GM18868 (cell line): ENCODE measurements at regions not wholly inside any gene's neighbourhood (a gene's known extent, or its start where the extent isn't known, plus 50 kb on each side); places are given as distances from the start of the nearest gene placed in this dataset.

ENCODE experiments used
- ATAC-seq: cut with Tn5 transposase; IDR thresholded peaks from one replicate; pipeline ENCODE4 v1.9.1; 2021; ENCODE audit warnings: mild to moderate bottlenecking, moderate library complexity; ENCODE audit not compliant: unreplicated experiment

DNA sequence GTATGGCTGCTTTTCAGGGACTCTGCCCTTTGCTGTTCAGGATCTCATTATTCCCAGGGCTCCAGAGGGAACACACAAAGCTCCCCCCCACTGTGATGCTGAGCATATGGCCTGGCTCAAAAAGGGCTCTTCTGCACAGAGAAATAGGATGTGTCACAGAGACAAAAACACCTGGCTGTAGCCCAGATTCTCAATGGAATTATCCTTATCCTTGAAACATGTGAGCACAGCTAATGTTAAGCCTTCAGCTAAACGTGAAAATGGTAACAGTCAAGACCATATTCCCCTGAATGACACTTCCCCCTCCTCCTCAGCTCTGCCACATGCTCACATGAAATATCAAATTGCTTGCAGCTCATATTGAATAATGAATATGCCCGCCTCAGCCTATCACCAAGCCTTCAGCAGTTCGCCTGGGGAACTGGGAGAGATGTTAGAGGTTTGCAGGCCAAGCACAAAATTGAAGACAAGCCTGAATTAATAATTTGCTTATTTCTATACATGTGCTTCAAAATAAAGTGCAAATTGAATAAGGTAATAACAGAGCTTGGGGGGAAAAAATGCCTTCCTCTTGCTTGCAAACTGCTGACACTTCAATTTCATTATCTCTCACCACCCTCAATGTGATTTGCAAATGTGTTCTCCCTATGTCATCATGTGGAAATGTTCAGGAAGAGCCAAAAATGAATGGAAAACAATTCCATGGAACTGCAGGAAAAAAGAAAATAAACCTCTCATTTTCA, 181.0 kb upstream of the HNRNPA3 start:
- no peak for ATAC-seq

DNA sequence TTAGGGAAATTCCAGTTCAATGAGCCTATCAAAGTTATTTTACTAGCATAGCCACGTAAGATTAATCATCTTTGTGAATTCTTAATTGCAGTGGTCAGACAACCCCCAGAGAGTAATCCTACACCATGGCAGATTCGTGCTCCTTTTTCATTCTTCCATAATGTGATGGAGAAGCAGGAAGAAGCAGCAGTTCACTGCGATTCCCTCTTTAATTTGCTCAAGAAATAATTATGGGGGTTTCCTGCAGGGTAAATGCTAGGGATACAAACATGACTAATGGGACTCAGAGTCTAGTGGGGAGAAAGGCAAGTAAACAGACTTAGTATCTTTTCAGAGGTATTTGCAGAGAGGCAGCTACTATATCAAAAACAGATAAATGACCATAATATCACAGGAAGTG, 175.8 kb upstream of the HNRNPA3 start:
- no peak for ATAC-seq

DNA sequence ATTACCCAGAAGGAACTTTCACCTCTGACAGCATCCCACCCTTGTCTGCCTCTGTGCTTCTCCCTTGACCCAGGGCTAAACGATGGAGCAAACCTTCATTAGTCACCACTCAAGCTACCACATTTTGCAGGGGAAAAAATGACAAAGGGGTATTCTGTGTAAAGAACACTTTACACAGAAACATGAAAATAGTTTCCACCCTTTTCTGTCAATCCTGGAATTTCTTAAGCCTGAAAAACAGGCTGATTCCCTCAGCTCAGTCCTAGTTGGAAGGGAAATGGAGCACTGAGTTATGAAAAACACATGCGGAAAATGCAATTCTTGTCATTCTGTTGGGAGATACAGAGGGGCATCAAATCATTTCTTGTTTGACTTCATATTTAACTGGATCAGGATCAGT, 175.0 kb upstream of the HNRNPA3 start:
- ATAC-seq, result no peak

DNA sequence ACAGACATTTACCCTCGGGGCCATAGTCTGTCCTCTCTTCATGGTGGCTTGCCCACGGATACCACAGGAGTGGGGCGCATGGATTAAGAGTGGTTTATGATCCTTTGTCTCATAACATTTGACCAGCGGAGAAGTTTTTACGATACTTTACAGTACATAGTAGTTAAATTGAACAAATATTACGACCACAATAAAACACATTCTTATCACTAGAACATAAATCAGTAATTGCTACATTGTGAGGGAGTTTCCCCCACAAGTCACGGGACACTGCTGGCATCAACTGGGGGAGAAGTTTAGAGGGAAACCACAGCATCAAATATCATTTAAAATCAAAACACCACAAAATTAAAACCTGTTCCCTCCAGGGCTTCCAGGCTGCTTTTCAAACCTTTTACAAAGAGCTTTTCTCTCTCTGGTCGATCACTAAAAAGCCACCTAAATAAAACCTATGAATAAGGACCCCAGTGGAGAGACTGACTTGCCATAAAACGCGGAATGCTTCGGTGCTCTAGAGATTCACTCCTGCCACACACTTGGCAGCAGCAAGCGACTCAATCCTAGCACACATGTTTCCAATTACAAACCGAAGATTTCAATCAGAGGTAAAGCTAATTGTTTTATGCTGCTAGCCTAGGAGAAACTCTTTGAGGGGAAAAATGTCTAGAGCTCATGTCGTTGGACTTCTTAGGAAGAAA, 173.7 kb upstream of the HNRNPA3 start:
- ATAC-seq, result no peak

DNA sequence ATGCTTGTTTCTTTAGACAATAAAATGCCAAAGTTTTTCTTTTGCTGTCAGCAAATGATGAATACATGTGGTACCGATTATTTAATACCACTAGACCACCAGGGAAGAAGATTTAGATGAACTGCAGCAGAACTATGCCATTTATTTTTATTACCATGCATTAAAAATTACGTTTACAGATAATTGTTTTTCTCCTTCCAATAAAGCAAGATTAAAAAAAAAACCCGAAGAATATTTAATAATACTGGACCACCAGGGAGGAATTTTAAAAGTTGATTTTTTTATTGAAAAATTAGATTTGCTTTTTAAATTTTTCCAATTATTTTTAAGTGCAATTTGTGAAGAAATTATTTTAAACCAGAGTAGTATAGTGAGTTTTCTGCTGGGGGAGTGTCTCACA, 170.3 kb upstream of the HNRNPA3 start:
- ATAC-seq, result no peak

DNA sequence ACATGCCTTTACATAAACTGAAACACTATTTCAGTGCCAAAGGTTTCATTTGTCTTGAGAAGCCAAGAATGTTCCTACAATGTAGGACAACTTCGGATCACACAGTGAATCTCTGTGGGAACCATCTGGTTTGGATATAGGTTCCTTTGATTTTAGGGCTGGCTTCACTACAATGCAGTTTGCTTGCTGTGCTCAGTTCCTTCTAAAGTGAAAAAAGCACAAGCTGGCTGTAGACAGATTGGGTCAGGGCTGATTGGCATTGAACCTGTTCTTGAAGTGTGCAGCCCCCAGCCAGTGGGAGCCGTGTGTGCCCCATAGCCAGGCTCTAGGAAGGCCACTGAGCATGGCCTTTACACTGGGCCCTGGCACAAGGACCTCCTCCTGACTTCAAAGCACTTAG, 167.9 kb upstream of the HNRNPA3 start:
- ATAC-seq, result no peak

DNA sequence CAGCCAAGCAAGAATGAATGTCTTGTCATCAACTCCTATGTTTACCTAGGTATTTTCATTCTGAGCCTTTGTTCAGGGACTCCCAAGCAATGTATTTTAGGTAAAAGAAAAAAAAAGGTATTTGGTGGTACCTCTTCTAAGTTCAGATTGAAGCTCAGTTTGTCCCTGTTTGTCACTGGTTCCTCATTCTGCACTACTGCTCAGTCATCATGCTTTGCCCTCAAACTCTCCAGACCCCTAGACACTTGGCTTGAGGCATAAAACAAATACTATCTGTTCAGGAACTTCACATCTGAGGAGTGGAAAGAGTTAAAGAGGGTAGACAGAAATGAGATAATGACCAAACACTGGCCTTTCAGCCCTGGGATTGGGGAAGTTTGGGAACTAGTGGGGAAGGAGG, 163.6 kb upstream of the HNRNPA3 start:
- no peak for ATAC-seq

DNA sequence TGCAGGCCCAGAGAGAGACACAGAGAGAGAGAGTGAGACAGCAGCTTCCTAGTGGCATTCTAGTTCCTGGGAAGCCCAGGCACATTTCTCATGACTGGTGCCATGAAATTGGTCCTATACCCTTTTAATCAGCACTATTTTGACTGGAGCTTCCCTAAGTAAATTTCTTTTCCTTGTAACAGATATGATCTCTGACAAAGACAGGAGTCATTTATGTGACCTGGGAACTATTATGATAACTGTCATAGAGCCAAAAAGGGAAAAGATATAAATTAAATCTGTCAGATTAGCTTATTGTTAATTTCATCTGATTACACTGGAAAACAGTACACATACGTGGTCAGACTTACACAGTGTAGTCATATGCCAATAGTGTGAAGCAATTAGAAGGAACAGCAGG, 161.3 kb upstream of the HNRNPA3 start:
- no peak for ATAC-seq

DNA sequence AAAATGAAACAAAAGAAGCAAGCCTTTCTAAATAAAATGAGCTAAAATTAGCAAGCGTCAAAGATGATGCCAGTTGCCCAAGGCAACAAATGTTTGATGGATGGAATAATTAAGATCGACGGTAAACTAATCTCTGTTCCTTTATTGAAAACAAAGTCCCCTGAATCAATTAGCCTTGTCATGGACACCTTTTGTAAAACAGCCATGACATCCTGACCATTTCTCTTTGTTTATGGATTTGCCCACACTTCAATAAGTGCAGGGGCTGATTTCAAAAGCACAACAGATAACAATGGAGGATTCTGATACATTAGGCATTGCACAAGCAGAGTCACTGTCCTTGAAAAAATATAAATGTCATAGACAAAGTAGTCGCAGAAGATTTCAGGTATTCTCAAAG, 160.1 kb upstream of the HNRNPA3 start:
- ATAC-seq, result no peak

DNA sequence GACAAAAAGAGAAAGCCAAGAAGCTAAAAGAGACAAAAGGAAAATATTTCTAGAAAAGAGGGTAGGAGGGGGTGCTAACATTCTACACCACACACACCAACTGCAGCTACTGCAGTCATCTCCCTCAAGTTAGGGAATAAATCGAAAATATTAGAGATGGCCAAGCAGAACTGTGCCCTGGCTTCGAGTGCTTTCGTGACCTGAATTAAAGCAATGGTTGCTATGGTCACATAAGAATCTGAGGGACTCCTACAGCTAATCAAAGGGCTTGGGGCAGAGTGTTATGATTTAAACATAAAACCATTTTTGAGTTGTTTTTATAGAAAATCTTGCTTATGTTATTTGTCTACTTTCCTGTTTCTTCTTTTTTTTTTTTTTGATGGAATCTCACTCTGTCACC, 159.6 kb upstream of the HNRNPA3 start:
- no peak for ATAC-seq

DNA sequence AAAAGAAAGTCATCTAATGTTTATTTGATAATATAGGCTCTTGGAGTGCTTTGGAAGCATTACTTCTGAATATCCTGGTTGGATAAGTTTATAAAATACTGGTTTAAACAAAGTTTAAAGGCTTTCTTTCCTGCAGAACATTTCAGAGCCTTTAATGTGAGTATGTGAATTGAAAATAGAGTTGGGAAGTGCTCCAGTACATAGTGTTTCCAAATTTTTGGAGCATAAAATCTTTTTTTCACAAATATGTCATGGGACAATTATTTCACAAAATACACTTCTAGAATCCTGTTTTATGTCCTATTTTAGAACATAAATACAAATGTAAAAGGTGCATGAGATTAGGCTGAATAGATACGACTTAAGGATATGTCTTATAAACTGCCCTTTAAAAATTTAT, 158.9 kb upstream of the HNRNPA3 start:
- no peak for ATAC-seq

DNA sequence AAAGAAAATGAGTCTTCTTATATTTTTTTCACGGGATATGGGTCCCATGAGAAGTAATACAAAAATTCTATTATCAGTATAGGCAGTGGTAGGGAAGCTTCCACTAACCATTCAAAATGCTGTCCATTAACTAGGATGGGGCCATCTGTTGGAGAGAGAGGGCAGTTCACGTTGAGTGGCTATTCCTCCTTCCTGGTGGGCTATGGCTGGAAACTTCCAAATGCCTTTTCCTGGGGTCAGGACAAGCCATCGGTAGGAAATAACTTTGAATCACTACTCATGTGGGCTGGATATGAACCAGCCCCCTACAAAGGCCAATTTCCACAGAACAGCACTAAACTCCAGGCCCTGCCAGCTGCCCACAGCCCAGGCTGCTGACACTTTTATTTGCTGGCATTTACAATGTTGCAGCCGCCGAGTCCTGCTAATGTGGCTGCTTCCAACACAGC, 156.1 kb upstream of the HNRNPA3 start:
- no peak for ATAC-seq

DNA sequence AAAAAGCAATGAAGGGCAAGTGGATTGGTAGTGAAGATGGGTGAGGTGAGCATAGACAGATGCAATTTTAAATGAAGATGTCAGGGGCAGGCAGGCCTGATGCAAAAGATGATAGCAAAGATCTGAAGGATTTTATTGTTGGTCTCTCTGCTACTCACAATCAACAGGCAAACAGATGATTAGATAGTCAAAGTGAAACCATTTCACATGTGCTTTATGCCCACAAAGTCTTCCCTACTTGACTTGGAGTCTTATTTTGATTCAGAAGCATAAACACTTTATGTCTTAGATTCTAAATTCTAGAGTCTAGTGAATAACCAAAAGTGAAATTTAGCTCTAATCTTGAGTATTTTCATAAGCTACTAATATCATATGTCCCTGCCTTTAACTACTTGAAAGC, 153.8 kb upstream of the HNRNPA3 start:
- ATAC-seq, result peak; percentile 80

DNA sequence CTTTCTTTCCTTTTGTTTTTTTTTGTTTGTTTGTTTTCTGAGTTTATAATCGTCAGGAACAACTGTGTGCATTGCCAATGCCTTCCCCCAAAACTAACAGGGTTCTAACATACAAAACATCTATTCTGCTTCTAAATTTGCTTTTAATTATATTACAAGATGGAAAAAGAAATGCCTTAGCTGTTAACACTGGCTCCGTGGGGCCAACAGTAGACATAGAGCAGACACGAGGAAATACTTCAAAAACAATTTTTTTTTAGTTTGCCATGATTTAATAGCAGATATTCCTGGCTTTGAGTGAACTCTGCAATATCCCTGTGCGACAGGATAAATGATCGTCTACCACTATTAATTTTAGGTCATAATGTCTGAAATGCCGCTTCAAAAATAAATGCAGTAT, 153.3 kb upstream of the HNRNPA3 start:
- ATAC-seq, result no peak

DNA sequence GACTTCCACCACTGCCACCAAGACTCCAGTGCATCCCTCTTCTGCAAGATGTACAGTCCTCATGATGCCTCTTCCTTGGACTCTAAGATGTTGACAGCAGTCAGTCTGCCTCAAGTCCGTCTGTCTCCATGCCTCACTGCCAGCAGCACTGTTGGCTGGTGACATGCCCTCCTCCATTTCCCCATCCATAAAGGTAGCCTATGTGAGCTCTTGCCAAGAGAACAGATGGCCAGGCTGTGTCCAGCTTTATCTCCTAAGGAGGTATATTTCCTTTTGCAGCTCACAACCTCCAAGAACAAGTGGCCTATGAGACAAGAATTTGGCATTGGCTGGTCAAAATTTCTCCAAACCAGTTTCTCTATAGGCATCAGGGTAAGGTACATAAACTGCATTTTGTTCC, 149.3 kb upstream of the HNRNPA3 start:
- no peak for ATAC-seq

DNA sequence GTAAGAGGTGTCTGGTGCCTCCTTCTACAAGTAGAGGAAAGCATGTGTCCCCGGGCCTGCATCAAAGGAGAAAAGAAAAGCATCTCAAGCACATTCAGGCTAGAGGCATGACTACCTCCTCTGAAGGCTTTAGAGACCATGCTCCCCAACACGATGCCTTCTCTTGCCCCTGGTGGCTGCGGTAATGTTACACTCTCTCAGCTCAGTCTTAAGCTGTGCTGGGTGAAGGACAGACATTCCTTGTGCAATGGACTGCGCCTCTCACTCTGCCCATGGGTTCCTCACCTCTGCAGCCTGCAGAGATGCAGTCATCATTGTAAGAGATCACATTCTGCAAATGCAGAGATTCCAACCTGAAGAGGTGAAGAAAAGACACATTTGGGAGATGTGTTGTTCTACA, 148.2 kb upstream of the HNRNPA3 start:
- no peak for ATAC-seq

DNA sequence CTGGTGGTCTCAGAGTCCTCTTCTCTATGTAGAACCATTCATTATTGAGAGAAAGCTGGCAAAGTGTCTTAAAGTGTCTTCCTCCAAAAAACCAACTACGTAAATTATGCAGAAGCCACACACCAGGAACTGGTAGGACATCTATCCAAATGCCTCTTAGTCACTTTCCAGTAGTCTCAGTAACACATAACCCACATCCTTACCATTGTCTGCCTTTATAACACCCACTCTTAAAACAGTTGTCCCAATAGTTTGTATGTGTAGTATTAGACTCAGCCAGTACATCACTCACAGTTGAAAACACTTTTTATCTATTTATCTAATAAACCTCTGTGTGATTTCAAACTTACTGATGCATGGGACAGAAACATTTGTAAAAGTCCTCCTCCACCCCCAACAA, 143.6 kb upstream of the HNRNPA3 start:
- no peak for ATAC-seq

DNA sequence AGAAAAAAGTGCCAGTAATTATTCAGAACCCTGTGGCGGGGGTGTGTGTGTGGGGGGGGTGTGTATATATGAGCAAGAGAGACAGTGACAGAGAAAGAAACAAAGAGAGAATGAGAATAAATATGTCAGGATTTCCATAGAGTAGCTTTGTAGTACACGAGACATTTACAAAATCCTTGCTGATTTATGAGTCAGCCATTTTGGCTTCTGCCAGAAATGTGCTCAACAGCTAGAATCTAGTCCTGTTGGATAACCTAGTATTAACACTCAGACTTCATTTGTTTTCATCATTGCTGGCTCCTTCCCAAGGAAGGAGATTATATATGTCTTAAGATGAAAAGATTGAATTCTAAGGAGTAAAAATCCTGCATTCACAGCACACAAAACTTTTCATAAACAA, 140.5 kb upstream of the HNRNPA3 start:
- no peak for ATAC-seq

DNA sequence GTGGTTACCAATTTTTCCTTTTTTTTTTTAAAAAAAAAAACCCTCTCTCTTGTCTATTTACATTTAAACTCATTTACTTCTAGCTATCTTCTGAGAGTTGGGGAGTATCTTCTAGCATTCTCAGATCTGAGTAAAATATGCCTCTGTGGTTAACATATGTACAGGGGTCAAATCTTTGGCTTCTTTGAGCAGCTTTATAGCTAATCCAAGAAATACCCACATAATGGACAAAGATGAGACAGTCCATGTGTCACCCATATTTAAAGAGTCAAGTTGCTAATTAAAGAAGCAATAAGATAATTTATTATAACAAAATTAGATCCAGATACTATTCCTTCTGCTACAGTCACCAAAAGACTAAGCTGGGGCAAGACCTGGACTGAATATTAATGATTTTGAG, 139.0 kb upstream of the HNRNPA3 start:
- no peak for ATAC-seq

DNA sequence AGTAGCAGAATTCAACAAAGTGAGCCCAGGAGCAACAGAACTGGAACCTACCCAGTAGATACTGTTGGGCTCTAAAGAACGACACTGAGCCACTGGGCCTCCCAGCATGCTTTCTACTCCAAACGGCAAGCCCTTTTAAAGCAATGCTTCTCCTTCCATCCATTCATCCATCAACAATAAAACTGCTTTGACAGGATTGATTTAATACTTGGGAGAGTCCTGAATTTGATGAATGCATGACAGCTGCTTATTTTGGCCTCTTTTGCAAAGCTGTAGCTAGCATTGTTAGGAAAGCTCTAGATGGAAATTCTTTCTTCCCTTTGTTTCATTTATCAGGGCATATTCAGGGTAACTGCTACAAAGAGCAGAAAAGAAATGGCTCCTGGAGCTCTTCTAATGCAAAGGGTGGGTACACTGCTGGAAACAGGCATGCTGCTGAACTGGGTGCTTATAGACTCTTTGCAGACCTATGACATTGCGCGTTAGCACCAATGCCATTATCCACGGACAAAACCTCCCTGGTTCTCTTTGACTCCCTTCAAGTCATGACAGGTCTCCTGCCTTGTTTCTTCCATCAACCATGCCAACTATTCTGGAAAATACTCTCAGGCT, 138.4 kb upstream of the HNRNPA3 start:
- no peak for ATAC-seq

DNA sequence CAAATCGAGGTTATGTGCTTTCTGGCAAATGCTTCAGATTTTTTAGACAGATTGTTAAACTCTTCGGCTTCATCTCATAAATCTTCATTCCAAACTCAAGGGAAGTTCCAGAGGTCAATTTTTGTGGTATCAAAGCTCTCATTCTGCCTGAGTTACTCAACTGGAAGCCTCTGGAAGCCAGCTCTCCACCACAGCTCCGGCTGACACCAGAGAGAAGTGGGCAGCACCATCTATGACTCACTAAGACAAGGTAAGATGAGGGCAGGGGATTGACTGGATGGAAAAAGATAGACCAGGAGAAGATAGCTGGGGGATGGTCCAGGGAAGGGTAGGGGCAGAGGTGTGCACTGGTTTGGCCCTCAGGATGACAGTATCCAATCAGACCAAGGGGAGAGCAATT, 137.3 kb upstream of the HNRNPA3 start:
- ATAC-seq, result no peak

DNA sequence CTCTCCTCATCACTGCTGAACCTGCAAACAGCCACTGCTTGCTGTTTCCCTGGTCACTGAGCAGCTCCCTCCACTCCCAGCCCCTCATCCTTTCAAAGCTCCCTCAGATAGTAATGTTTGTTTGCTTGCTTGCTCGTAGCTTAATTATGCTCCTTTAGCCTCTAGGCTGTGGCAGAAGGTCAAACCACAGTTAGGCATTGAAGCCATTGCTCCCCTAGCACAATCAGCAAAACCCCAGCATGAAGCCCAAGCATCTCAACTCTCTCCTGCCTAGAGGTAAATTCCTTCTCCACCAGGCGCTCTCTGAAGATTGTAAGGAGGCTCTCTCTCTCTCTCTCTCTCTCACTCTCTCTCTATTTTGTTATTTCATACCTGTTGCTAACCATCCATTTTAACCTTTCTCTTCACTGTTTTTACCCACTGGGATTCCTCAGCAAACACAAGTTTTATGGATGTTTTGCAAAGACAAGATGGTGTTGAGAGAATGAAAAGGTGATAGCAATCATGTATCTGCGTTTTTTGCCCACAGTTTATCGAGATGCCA, 135.9 kb upstream of the HNRNPA3 start:
- ATAC-seq, result no peak
